SHP77 (cell line): ENCODE measurements at regions not wholly inside any gene's neighbourhood (a gene's known extent, or its start where the extent isn't known, plus 50 kb on each side); places are given as distances from the start of the nearest gene placed in this dataset.
"Not testable (repeated sequence)": the region's sequence is repeated elsewhere in the genome, so short reads cannot be mapped to it uniquely, and the experiment has no call there.

ENCODE experiments used
- DNase-seq, 2 experiments: peaks; one replicate each; lab custom pipeline; 2025; lab: John Stamatoyannopoulos, UW

GRCh38 chr13:26895808-26896466 is 135.4 kb upstream of the GPR12 start:
- DNase-seq, result no peak

GRCh38 chr13:26895081-26895807 is 134.7 kb upstream of the GPR12 start:
- no peak for DNase-seq

- DNase-seq, result no peak
These were observed 128.0 kb upstream of the GPR12 start for GRCh38 chr13:26888632-26889031.

- no peak for DNase-seq
These were observed 127.0 kb upstream of the GPR12 start for GRCh38 chr13:26887594-26887993.

- no peak for DNase-seq
These were observed 123.1 kb upstream of the GPR12 start for GRCh38 chr13:26883613-26884257.

- no peak for DNase-seq
These were observed 122.1 kb upstream of the GPR12 start for GRCh38 chr13:26882731-26883130.

- DNase-seq, result no peak
These were observed 120.6 kb upstream of the GPR12 start for GRCh38 chr13:26881154-26881553.

- no peak for DNase-seq
These were observed 120.1 kb upstream of the GPR12 start for GRCh38 chr13:26880735-26881134.

GRCh38 chr13:26878438-26878837 is 117.9 kb upstream of the GPR12 start:
- no peak for DNase-seq

GRCh38 chr13:26873386-26873698 is 112.8 kb upstream of the GPR12 start:
- DNase-seq, result no peak

GRCh38 chr13:26872525-26873385 is 112.2 kb upstream of the GPR12 start:
- DNase-seq, result peak; percentile 56 to 63

- no peak for DNase-seq
These were observed 107.0 kb upstream of the GPR12 start for GRCh38 chr13:26867451-26868091.

GRCh38 chr13:26864576-26864975 is 104.0 kb upstream of the GPR12 start:
- no peak for DNase-seq

- DNase-seq, result no peak
These were observed 101.4 kb upstream of the GPR12 start for GRCh38 chr13:26861941-26862340.

GRCh38 chr13:26855921-26856320 is 95.3 kb upstream of the GPR12 start:
- no peak for DNase-seq

- no peak for DNase-seq
These were observed 94.5 kb upstream of the GPR12 start for GRCh38 chr13:26855071-26855470.

- no peak for DNase-seq
These were observed 92.7 kb upstream of the GPR12 start for GRCh38 chr13:26853323-26853722.

- DNase-seq, result no peak
These were observed 86.7 kb upstream of the GPR12 start for GRCh38 chr13:26847281-26847680.

GRCh38 chr13:26845063-26845462 is 84.5 kb upstream of the GPR12 start:
- not testable (repeated sequence) for DNase-seq

GRCh38 chr13:26839682-26840081 is 79.1 kb upstream of the GPR12 start:
- DNase-seq, result no peak

GRCh38 chr13:26838821-26839220 is 78.2 kb upstream of the GPR12 start:
- no peak for DNase-seq

GRCh38 chr13:26837997-26838396 is 77.4 kb upstream of the GPR12 start:
- no peak for DNase-seq
